Esophagus muscularis mucosa (tissue), 4 donors: ENCODE measurements at regions not wholly inside any gene's neighbourhood (a gene's known extent, or its start where the extent isn't known, plus 50 kb on each side); places are given as distances from the start of the nearest gene placed in this dataset.

Experiments used
- DNase-seq: peaks from one replicate; pipeline ENCODE4 v3.0.0-alpha.2; 2017; ENCODE audit errors: extremely low spot score
- H3K27ac ChIP-seq, 4 donors: fragments of 200-600 bp; sonication (generic); replicated peaks in 1 of 4; 1 replicate in 3 of 4; 2 replicates in 1 of 4; pipeline ENCODE4 v1.5.1; 2016 to 2019; ENCODE audit warnings: mild to moderate bottlenecking in 1 of 4
- H3K27me3 ChIP-seq, 4 donors: fragments of 200-600 bp; sonication (generic); one replicate each; pipeline versions ENCODE4 v1.5.1 to v1.6.0; 2016 to 2019
- H3K36me3 ChIP-seq, 4 donors: fragments of 200-600 bp; sonication (generic); one replicate each; pipeline ENCODE4 v1.5.1; 2016 to 2019
- H3K4me1 ChIP-seq, 4 donors: fragments of 200-600 bp; sonication (generic); one replicate each; pipeline ENCODE4 v1.5.1; 2016 to 2019
- H3K4me3 ChIP-seq, 4 donors: fragments of 200-600 bp; sonication (generic); 1 replicate in 2 of 4; 2 replicates in 2 of 4; pipeline ENCODE4 v1.5.1; 2016 to 2019; ENCODE audit warnings: mild to moderate bottlenecking in 4 of 4, moderate library complexity in 1 of 4
- H3K9me3 ChIP-seq, 4 donors: fragments of 200-600 bp; sonication (generic); 1 replicate in 3 of 4; 2 replicates in 1 of 4; pipeline ENCODE4 v1.5.1; 2016 to 2019
- EP300 ChIP-seq: sonication (generic); formaldehyde crosslinking; IDR thresholded peaks from one replicate; pipeline ENCODE4 v1.6.1; 2017; ENCODE audit warnings: antibody characterized with exemption
- POLR2A ChIP-seq: fragments of 450-650 bp; IDR thresholded peaks from one replicate; pipeline ENCODE4 v1.6.1; 2017; ENCODE audit warnings: antibody characterized with exemption, moderate library complexity, mild to moderate bottlenecking, low read depth
- POLR2AphosphoS5 ChIP-seq, 2 donors: sonication (generic); formaldehyde crosslinking; IDR thresholded peaks; one replicate each; pipeline ENCODE4 v1.6.1; 2017; ENCODE audit warnings: antibody characterized with exemption in 2 of 2
- WGBS: methylation state at CpG from one replicate; pipeline ENCODE4 v1.1.5; 2018; 5-methylcytosine and 5-hydroxymethylcytosine counted together
- intact Hi-C: fragments of 100-400 bp; cut with DNase I; formaldehyde crosslinking; loops from one replicate; pipeline ENCODE4 v1.15.1; 2023
- TF ChIP-seq, protein P1 (sequence below), 3 experiments: fragments of 200-600 bp in 2 of 3; fragments of 450-650 bp in 1 of 3; sonication (generic) in 2 of 3; IDR thresholded peaks; one replicate each; pipeline ENCODE4 v1.5.1; 2017 to 2019; ENCODE audit warnings: antibody characterized with exemption in 3 of 3, mild to moderate bottlenecking in 2 of 3, moderate library complexity in 1 of 3

- peaks cover 29 to 82% (median 54%) of the 10 kb centered on the region in 4 donors for H3K4me1 ChIP-seq
- no peaks in the 10 kb centered on the region for H3K36me3 ChIP-seq
- no peaks in the 10 kb centered on the region for H3K27me3 ChIP-seq
- H3K9me3 ChIP-seq: no peaks in the 10 kb centered on the region
- H3K4me3 ChIP-seq: no peak overlapping the region
- intact Hi-C loops: no loop called here
- H3K27ac ChIP-seq: no peak overlapping the region
- 84% methylated on average over 6 of the region's 6 CpGs for WGBS
- no peak for DNase-seq
- no peak for TF ChIP-seq EP300
- no peak for TF ChIP-seq POLR2AphosphoS5 (IDR thresholded peaks at IDR 0.05)
- TF ChIP-seq, protein P1, sequence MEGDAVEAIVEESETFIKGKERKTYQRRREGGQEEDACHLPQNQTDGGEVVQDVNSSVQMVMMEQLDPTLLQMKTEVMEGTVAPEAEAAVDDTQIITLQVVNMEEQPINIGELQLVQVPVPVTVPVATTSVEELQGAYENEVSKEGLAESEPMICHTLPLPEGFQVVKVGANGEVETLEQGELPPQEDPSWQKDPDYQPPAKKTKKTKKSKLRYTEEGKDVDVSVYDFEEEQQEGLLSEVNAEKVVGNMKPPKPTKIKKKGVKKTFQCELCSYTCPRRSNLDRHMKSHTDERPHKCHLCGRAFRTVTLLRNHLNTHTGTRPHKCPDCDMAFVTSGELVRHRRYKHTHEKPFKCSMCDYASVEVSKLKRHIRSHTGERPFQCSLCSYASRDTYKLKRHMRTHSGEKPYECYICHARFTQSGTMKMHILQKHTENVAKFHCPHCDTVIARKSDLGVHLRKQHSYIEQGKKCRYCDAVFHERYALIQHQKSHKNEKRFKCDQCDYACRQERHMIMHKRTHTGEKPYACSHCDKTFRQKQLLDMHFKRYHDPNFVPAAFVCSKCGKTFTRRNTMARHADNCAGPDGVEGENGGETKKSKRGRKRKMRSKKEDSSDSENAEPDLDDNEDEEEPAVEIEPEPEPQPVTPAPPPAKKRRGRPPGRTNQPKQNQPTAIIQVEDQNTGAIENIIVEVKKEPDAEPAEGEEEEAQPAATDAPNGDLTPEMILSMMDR (IDR thresholded peaks at IDR 0.05): no peak
- no peak for TF ChIP-seq POLR2A
Measured at GRCh38 chr1:201749059-201749690, 79.8 kb upstream of the IPO9 start.

- Histone ChIP-seq H3K4me1 (peaks cover 32 to 76% (median 56%) of the 10 kb centered on the region in 4 donors), H3K27ac (no peak overlapping the region)
- intact Hi-C loops: no loop called here
Measured at GRCh38 chr1:201750120-201750519, 78.8 kb upstream of the IPO9 start.

GRCh38 chr1:201750934-201751333 is 78.0 kb upstream of the IPO9 start:
- Histone ChIP-seq H3K4me1 (peaks cover 32 to 77% (median 56%) of the 10 kb centered on the region in 4 donors), H3K27ac (no peak overlapping the region), H3K4me3 (no peak overlapping the region), H3K27me3 (no peaks in the 10 kb centered on the region), H3K9me3 (no peaks in the 10 kb centered on the region), H3K36me3 (no peaks in the 10 kb centered on the region)
- TF ChIP-seq EP300: no peak
- intact Hi-C loops: no loop called here
- 76% methylated on average over 1 of the region's 1 CpG for WGBS
- DNase-seq: no peak

More at GRCh38 chr1:201750120-201750519, 78.8 kb upstream of the IPO9 start:
- TF ChIP-seq POLR2A (no peak), POLR2AphosphoS5 (IDR thresholded peaks at IDR 0.05) (no peak), EP300 (no peak)
- TF ChIP-seq, protein P1 (IDR thresholded peaks at IDR 0.05): no peak
- DNase-seq: no peak
- H3K36me3 ChIP-seq: no peaks in the 10 kb centered on the region
- WGBS: 57% methylated on average over 3 of the region's 3 CpGs
- no peaks in the 10 kb centered on the region for H3K9me3 ChIP-seq
- no peaks in the 10 kb centered on the region for H3K27me3 ChIP-seq
- no peak overlapping the region for H3K4me3 ChIP-seq

GRCh38 chr1:201751872-201752271 is 77.1 kb upstream of the IPO9 start:
- TF ChIP-seq POLR2A (no peak), EP300 (no peak), POLR2AphosphoS5 (IDR thresholded peaks at IDR 0.05) (no peak)
- TF ChIP-seq, protein P1 (IDR thresholded peaks at IDR 0.05): no peak
- H3K4me3 ChIP-seq: no peak overlapping the region
- intact Hi-C loops: no loop called here
- no peak overlapping the region for H3K27ac ChIP-seq
- WGBS: 81% methylated on average over 4 of the region's 4 CpGs
- no peaks in the 10 kb centered on the region for H3K36me3 ChIP-seq
- no peaks in the 10 kb centered on the region for H3K9me3 ChIP-seq
- H3K4me1 ChIP-seq: peaks cover 32 to 80% (median 63%) of the 10 kb centered on the region in 4 donors
- no peaks in the 10 kb centered on the region for H3K27me3 ChIP-seq
- no peak for DNase-seq

GRCh38 chr1:201752333-201752732 is 76.6 kb upstream of the IPO9 start:
- H3K4me1 ChIP-seq: peaks cover 32 to 75% (median 63%) of the 10 kb centered on the region in 4 donors
- H3K27me3 ChIP-seq: no peaks in the 10 kb centered on the region
- 64% methylated on average over 2 of the region's 2 CpGs for WGBS
- H3K36me3 ChIP-seq: no peaks in the 10 kb centered on the region
- no peak for DNase-seq
- intact Hi-C loops: no loop called here
- H3K9me3 ChIP-seq: no peaks in the 10 kb centered on the region
- H3K27ac ChIP-seq: no peak overlapping the region
- H3K4me3 ChIP-seq: no peak overlapping the region
- TF ChIP-seq POLR2A: no peak

DNA sequence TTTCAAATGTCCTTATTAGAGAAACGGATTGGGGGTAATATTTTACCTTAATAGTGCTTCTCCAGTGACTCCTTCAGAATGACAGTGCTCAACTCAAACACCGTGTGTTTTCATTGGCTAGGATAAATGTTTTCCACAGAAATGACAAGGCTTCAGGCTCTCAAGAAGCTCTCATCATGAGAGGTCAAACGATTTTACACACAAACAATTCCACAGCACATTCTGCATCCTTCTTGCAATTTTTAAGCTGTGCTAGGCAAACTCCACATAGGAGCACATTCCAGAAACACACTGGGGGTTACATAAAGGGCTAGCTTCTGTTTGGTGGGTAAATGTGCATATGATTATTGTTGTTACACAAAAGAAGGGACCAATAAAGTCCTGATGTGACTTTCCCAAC is 75.5 kb upstream of the IPO9 start:
- H3K9me3 ChIP-seq: no peaks in the 10 kb centered on the region
- no peak for DNase-seq
- H3K27me3 ChIP-seq: no peaks in the 10 kb centered on the region
- 45% methylated on average over 3 of the region's 3 CpGs for WGBS
- H3K4me1 ChIP-seq: peaks cover 32 to 65% (median 56%) of the 10 kb centered on the region in 4 donors
- H3K36me3 ChIP-seq: no peaks in the 10 kb centered on the region
- no peak overlapping the region for H3K27ac ChIP-seq
- intact Hi-C loops: no loop called here
- TF ChIP-seq, protein P1 (IDR thresholded peaks at IDR 0.05): no peak
- no peak for TF ChIP-seq POLR2AphosphoS5 (IDR thresholded peaks at IDR 0.05)
- TF ChIP-seq EP300: no peak
- TF ChIP-seq POLR2A: no peak
- no peak overlapping the region for H3K4me3 ChIP-seq
